ENCODE measurements at regions not wholly inside any gene's neighbourhood (a gene's known extent, or its start where the extent isn't known, plus 50 kb on each side); places are given as distances from the start of the nearest gene placed in this dataset.

DNA sequence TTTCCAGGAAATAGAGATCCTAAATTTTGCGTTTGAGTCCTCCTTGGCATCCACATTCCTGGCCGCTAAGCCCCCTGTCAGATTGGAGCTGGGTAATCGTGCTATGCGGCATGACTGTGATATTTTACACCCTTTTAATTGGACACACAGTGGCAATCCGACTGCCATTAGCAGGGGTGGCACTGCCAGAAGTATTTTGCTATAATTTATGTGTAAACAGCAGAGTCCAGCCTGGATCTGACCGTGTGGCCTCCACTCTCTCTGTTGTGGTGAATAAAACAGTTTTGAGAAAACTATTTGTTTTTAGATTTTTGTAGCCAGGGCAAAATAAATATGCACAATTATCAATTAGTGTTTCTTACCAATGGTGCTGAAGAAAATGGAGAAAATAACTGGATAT lies 281.0 kb upstream of the IRX2 start:
- TF ChIP-seq CTCF (IDR thresholded peaks at IDR 0.05; ENCODE audit: insufficient read depth, missing control alignments), result no peak
- DNase-seq (ENCODE audit: insufficient read length, low spot score) (no peak), FAIRE-seq (no peak)

DNA sequence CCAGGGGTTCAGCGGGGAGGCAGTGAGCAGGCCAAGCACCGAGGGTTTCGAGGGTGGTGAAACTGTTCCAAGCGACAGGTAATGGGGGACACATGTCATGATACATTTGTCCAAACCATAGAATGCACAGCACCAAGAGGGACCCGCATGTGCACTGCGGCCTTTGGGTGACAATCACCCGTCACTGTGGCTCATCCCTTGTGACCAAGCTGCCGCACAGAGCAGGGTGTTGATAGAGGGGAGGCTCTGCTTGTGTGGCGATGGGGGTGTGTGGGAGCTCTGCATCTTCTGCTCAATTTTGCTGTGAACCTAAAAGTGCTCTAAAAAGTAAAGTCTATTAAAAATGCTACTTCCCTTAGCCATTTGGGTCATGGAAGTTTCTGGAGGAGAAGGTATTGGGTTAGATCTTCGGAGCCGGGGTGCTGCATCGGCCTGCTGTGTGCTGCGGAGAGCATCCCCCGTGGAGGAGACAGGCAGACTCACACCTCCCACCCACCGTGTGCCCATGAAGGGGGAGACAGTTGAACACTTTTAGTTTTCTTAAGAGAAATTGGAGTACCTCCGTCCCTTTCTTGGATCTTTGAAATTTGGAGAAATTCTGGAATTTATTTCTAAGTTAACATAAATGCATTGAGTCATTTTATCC lies 280.4 kb upstream of the IRX2 start:
- no peak for FAIRE-seq

GRCh38 chr5:3030511-3031165 lies 279.2 kb upstream of the IRX2 start:
- no peak for FAIRE-seq
- DNase-seq (ENCODE audit: insufficient read length, low spot score), result no peak
- TF ChIP-seq CTCF (IDR thresholded peaks at IDR 0.05; ENCODE audit: insufficient read depth, missing control alignments), result no peak

More for the DNA sequence above, 280.4 kb upstream of the IRX2 start:
- no peak for TF ChIP-seq CTCF (IDR thresholded peaks at IDR 0.05; ENCODE audit: insufficient read depth, missing control alignments)
- no peak for DNase-seq (ENCODE audit: insufficient read length, low spot score)

- TF ChIP-seq CTCF (IDR thresholded peaks at IDR 0.05; ENCODE audit: insufficient read depth, missing control alignments), result no peak
- DNase-seq (ENCODE audit: insufficient read length, low spot score) (no peak), FAIRE-seq (no peak)
Observed at GRCh38 chr5:3029396-3029795, 277.9 kb upstream of the IRX2 start.

- TF ChIP-seq CTCF (IDR thresholded peaks at IDR 0.05; ENCODE audit: insufficient read depth, missing control alignments), result no peak
- FAIRE-seq, result no peak
- DNase-seq (ENCODE audit: insufficient read length, low spot score), result no peak
Observed at GRCh38 chr5:3027866-3028635, 276.6 kb upstream of the IRX2 start.

DNA sequence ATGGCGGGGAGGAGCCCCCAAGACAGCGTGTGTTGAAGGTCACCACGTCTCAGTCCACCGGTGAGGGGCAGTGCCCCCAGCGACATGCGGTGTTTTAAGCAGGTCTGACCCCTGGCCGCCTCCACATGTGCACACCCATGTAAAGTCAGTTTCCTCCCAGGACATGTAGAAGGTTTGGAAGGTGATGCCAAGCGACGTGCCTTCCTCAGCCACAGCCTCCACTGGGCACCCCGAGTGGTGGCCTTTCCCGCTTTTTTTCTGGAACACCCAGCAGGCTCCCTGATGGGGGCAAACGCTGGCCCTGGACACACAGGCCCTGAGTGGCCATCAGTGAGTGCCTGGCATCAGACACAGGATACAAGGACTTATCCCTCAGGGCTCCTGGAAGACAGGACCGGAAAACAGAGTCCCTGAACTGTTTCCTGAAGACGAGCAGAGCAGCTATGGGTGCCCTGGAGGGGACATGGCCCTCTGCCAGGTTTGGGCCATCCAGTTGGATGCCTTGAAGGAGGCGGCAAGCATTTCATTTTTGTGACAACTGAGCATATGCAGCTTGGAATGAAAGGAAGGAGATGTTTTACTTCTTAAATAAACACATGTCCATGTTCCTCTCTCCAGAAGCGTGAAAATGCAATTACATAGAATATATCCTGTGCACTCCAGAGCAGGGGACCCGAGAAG lies 275.8 kb upstream of the IRX2 start:
- TF ChIP-seq CTCF (IDR thresholded peaks at IDR 0.05; ENCODE audit: insufficient read depth, missing control alignments), result no peak
- no peak for FAIRE-seq

More for the DNA sequence above, 275.8 kb upstream of the IRX2 start:
- no peak for DNase-seq (ENCODE audit: insufficient read length, low spot score)
